IMR-90 (cell line): ENCODE measurements at regions not wholly inside any gene's neighbourhood (a gene's known extent, or its start where the extent isn't known, plus 50 kb on each side); places are given as distances from the start of the nearest gene placed in this dataset.

Experiments used
- ATAC-seq: fragments of 200-7000 bp; cut with Tn5 transposase; 2 replicates; pipeline ENCODE4 v1.9.1; 2020; ENCODE audit warnings: low read depth, mild to moderate bottlenecking, moderate library complexity
- BruUV-seq: library from RNA; stranded (reverse); fragments of 400-500 nt; replicated peaks from 2 replicates; lab custom pipeline; 2021; lab: Mats Ljungman, UMichigan
- CTCF ChIA-PET: fragments of 300-600 bp; formaldehyde crosslinking; extraction: SDS; loops from one replicate; lab custom pipeline; 2021; ENCODE audit warnings: antibody characterized with exemption; lab: Yijun Ruan, JAX
- POLR2A ChIA-PET: fragments of 300-600 bp; sonication (Branson Sonifier 250); formaldehyde crosslinking; loops from one replicate; lab custom pipeline; 2022; ENCODE audit warnings: antibody characterized with exemption; ENCODE audit not compliant: unreplicated experiment; lab: Charles Lee
- DNase-seq: peaks from one replicate; pipeline ENCODE4 v3.0.0; 2013
- H2AFZ ChIP-seq: replicated peaks from 2 replicates; pipeline ENCODE3; 2013; ENCODE audit warnings: low read length, mild to moderate bottlenecking; ENCODE audit not compliant: poor library complexity
- H2AK5ac ChIP-seq: 2 replicates; pipeline ENCODE4 v1.6.1; 2013; ENCODE audit warnings: low read depth, low read length, inconsistent platforms
- H2AK9ac ChIP-seq: replicated peaks from 2 replicates; pipeline ENCODE3; 2013; ENCODE audit warnings: mild to moderate bottlenecking, low read depth, low read length, moderate library complexity; ENCODE audit not compliant: poor library complexity
- H2BK120ac ChIP-seq: 2 replicates; pipeline ENCODE4 v1.6.1; 2013; ENCODE audit warnings: low read depth, low read length, inconsistent platforms
- H2BK15ac ChIP-seq: 3 replicates; pipeline ENCODE4 v1.6.1; 2013; ENCODE audit warnings: low read depth, low read length, inconsistent platforms
- H2BK20ac ChIP-seq: 2 replicates; pipeline ENCODE4 v1.6.1; 2013; ENCODE audit warnings: low read depth, mild to moderate bottlenecking, inconsistent platforms, low read length, moderate library complexity
- H2BK5ac ChIP-seq: 2 replicates; pipeline ENCODE4 v1.6.1; 2013; ENCODE audit warnings: mild to moderate bottlenecking, low read depth, low read length, inconsistent platforms; ENCODE audit not compliant: poor library complexity, severe bottlenecking
- H3K14ac ChIP-seq: replicated peaks from 2 replicates; pipeline ENCODE4 v1.6.1; 2013; ENCODE audit warnings: low read depth, low read length, inconsistent platforms
- H3K18ac ChIP-seq: 2 replicates; pipeline ENCODE4 v1.6.1; 2013; ENCODE audit warnings: low read depth, low read length, control low read depth
- H3K23ac ChIP-seq: 2 replicates; pipeline ENCODE4 v1.6.1; 2013; ENCODE audit warnings: low read depth, low read length, inconsistent platforms
- H3K27ac ChIP-seq: 2 replicates; pipeline ENCODE4 v1.5.1; 2013; ENCODE audit warnings: mild to moderate bottlenecking, control low read depth, low read length; ENCODE audit not compliant: insufficient read depth
- H3K27me3 ChIP-seq: 2 replicates; pipeline ENCODE4 v1.6.1; 2013; ENCODE audit warnings: low read length; ENCODE audit not compliant: control insufficient read depth, insufficient read depth
- H3K36me3 ChIP-seq: 2 replicates; pipeline ENCODE4 v1.6.1; 2013; ENCODE audit warnings: low read length, mixed read lengths; ENCODE audit not compliant: control insufficient read depth, insufficient read depth
- H3K4ac ChIP-seq: 2 replicates; pipeline ENCODE4 v1.6.1; 2013; ENCODE audit warnings: low read depth, low read length, inconsistent platforms
- H3K4me1 ChIP-seq: 2 replicates; pipeline ENCODE4 v1.6.1; 2013; ENCODE audit warnings: low read length, mixed read lengths; ENCODE audit not compliant: control insufficient read depth, insufficient read depth
- H3K4me2 ChIP-seq: 2 replicates; pipeline ENCODE4 v1.6.1; 2013; ENCODE audit warnings: low read depth, mild to moderate bottlenecking, control low read depth, low read length, moderate library complexity
- H3K4me3 ChIP-seq: 2 replicates; pipeline ENCODE4 v1.5.1; 2013; ENCODE audit warnings: low read depth, mild to moderate bottlenecking, control low read depth, low read length, moderate library complexity; ENCODE audit not compliant: insufficient read depth
- H3K56ac ChIP-seq: 2 replicates; pipeline ENCODE4 v1.6.1; 2013; ENCODE audit warnings: low read length, inconsistent platforms; ENCODE audit not compliant: insufficient read depth; ENCODE audit errors: extremely low read depth
- H3K79me1 ChIP-seq, 2 experiments: 2 replicates each; pipeline ENCODE4 v1.6.1; 2013; ENCODE audit warnings: low read length in 2 of 2, inconsistent platforms in 1 of 2, low read depth in 1 of 2
- H3K9ac ChIP-seq: 2 replicates; pipeline ENCODE4 v1.6.1; 2013; ENCODE audit warnings: low read depth, low read length, control low read depth
- H3K9me1 ChIP-seq: 2 replicates; pipeline ENCODE4 v1.6.1; 2013; ENCODE audit warnings: low read length, inconsistent platforms; ENCODE audit not compliant: insufficient read depth
- H3K9me3 ChIP-seq: 2 replicates; pipeline ENCODE4 v1.6.1; 2013; ENCODE audit warnings: low read length; ENCODE audit not compliant: control insufficient read depth, insufficient read depth
- H4K20me1 ChIP-seq: 2 replicates; pipeline ENCODE4 v1.6.1; 2013; ENCODE audit warnings: low read length, inconsistent platforms; ENCODE audit not compliant: insufficient read depth
- H4K5ac ChIP-seq: 2 replicates; pipeline ENCODE4 v1.6.1; 2013; ENCODE audit warnings: mild to moderate bottlenecking, low read depth, low read length, control low read depth
- H4K8ac ChIP-seq, 2 experiments: 2 replicates each; pipeline ENCODE4 v1.6.1; 2013; ENCODE audit warnings: low read depth in 2 of 2, low read length in 2 of 2, control low read depth in 1 of 2, inconsistent platforms in 1 of 2
- H4K91ac ChIP-seq: 2 replicates; pipeline ENCODE4 v1.6.1; 2013; ENCODE audit warnings: low read depth, low read length, inconsistent platforms; ENCODE audit not compliant: insufficient read depth
- CEBPB ChIP-seq: IDR thresholded peaks from 2 replicates; pipeline ENCODE4 v1.6.1; 2012; ENCODE audit warnings: low read depth, low read length, improper control_type of control experiment
- CHD1 ChIP-seq: IDR thresholded peaks from 2 replicates; pipeline ENCODE4 v1.6.1; 2012; ENCODE audit warnings: low read depth, low read length, improper control_type of control experiment
- CTCF ChIP-seq: conservative IDR thresholded peaks from 2 replicates; pipeline ENCODE4 v1.5.1; 2012; ENCODE audit warnings: mild to moderate bottlenecking, low read depth, low read length, improper control_type of control experiment
- FOS ChIP-seq: fragments of 150-350 bp; IDR thresholded peaks from 2 replicates; pipeline ENCODE4 v1.6.1; 2016; ENCODE audit warnings: low read depth, low read length
- MAFK ChIP-seq: IDR thresholded peaks from 2 replicates; pipeline ENCODE4 v1.6.1; 2012; ENCODE audit warnings: low read depth, low read length, improper control_type of control experiment
- MAZ ChIP-seq: IDR thresholded peaks from 2 replicates; pipeline ENCODE4 v1.6.1; 2012; ENCODE audit warnings: low read depth, mild to moderate bottlenecking, low read length, improper control_type of control experiment, moderate library complexity, borderline replicate concordance
- NFE2L2 ChIP-seq: fragments of 150-350 bp; IDR thresholded peaks from 2 replicates; pipeline ENCODE4 v1.6.1; 2016; ENCODE audit warnings: low read depth, mild to moderate bottlenecking, low read length
- POLR2A ChIP-seq: IDR thresholded peaks from 2 replicates; pipeline ENCODE4 v1.6.1; 2012; ENCODE audit warnings: mild to moderate bottlenecking, low read depth, low read length
- RCOR1 ChIP-seq: IDR thresholded peaks from 2 replicates; pipeline ENCODE4 v1.6.1; 2012; ENCODE audit warnings: mild to moderate bottlenecking, low read length, improper control_type of control experiment; ENCODE audit not compliant: insufficient replicate concordance
- RFX5 ChIP-seq: IDR thresholded peaks from 2 replicates; pipeline ENCODE4 v1.8.0; 2012; ENCODE audit warnings: low read depth, mild to moderate bottlenecking, low read length, moderate library complexity
- SMC3 ChIP-seq: fragments of 150-350 bp; IDR thresholded peaks from 2 replicates; pipeline ENCODE4 v1.6.1; 2016; ENCODE audit warnings: low read depth, mild to moderate bottlenecking, antibody characterized with exemption, low read length, moderate library complexity
- WGBS, 2 experiments: methylation state at CpG; one replicate each; pipeline versions ENCODE4 v1.1.5 to v1.1.7; 2013; ENCODE audit warnings: missing lambda C conversion rate in 2 of 2; ENCODE audit not compliant: insufficient read length in 1 of 2; ENCODE audit errors: extremely low coverage in 2 of 2; 5-methylcytosine and 5-hydroxymethylcytosine counted together
- dilution Hi-C: fragments of 300-500 bp; cut with HindIII; formaldehyde crosslinking; loops from one replicate; pipeline ENCODE4 v1.14.3; 2018; ENCODE audit warnings: low sequenced_read_pairs; ENCODE audit not compliant: unreplicated experiment
- in situ Hi-C: fragments of 300-500 bp; cut with MboI; formaldehyde crosslinking; loops from 3 replicates; pipeline ENCODE4 v1.14.3; 2019; ENCODE audit warnings: low sequenced_read_pairs, inconsistent platforms, mixed read lengths
- intact Hi-C: fragments of 100-400 bp; cut with micrococcal nuclease; formaldehyde crosslinking; loops from 2 replicates; pipeline ENCODE4 v1.10.0; 2022

- Histone ChIP-seq H2AK5ac (no peak overlapping the region), H3K4me2 (no peak overlapping the region), H3K4me1 (no peaks in the 10 kb centered on the region), H4K5ac (no peak overlapping the region), H2BK20ac (no peak overlapping the region), H2AK9ac (no peak overlapping the region), H4K20me1 (no peaks in the 10 kb centered on the region), H3K18ac (no peak overlapping the region), H3K27me3 (no peaks in the 10 kb centered on the region), H2BK120ac (no peak overlapping the region), H3K27ac (no peak overlapping the region), H2BK5ac (no peak overlapping the region), H3K9me3 (no peaks in the 10 kb centered on the region), H3K9me1 (no peaks in the 10 kb centered on the region; the same call in 1 of the 2 replicates), H2BK15ac (no peak overlapping the region), H3K79me1 (no peaks in the 10 kb centered on the region), H3K9ac (no peak overlapping the region), H3K56ac (no peak overlapping the region), H4K91ac (no peak overlapping the region), H3K4ac (no peak overlapping the region), H3K36me3 (no peaks in the 10 kb centered on the region), H3K4me3 (no peak overlapping the region), H2AFZ (no peak overlapping the region), H3K14ac (no peak overlapping the region), H4K8ac (no peak overlapping the region), H3K23ac (no peak overlapping the region)
- DNase-seq (peak; percentile 73), ATAC-seq (peak; percentile 51; the same call in 1 of the 2 replicates)
- no TSS peak for BruUV-seq
- POLR2A ChIA-PET: no interaction called here
- in situ Hi-C loops (no loop called here), dilution Hi-C loops (no loop called here), intact Hi-C loops (no loop called here)
- TF ChIP-seq CEBPB (no peak), FOS (no peak), SMC3 (no peak), RFX5 (no peak), POLR2A (no peak), MAZ (no peak), MAFK (no peak), RCOR1 (no peak), CHD1 (no peak), NFE2L2 (no peak), CTCF (no peak)
- CTCF ChIA-PET: no interaction called here
- WGBS, 2 experiments: no CpG with 5 or more reads among the region's 2 CpGs
These were observed 692.9 kb downstream of the SLC4A3 start for GRCh38 chr2:220320326-220320725.
